OCI-LY3 (cell line): ENCODE measurements at regions not wholly inside any gene's neighbourhood (a gene's known extent, or its start where the extent isn't known, plus 50 kb on each side); places are given as distances from the start of the nearest gene placed in this dataset.
"Not testable (repeated sequence)": the region's sequence is repeated elsewhere in the genome, so short reads cannot be mapped to it uniquely, and the experiment has no call there.

Source experiments
- H2AFZ ChIP-seq: fragments of 200-600, 300-600 bp; shearing (Covaris generic); 2 replicates; pipeline ENCODE4 v1.6.0; 2014; ENCODE audit warnings: antibody characterized with exemption, low read depth, low read length
- H3K27ac ChIP-seq: fragments of 200-600, 300-600 bp; sonication (generic); 2 replicates; pipeline ENCODE4 v1.5.1; 2014; ENCODE audit warnings: mild to moderate bottlenecking, low read length, moderate library complexity, mixed read lengths
- H3K27me3 ChIP-seq: fragments of 200-600, 300-600 bp; sonication (generic); 2 replicates; pipeline ENCODE4 v1.6.1; 2014; ENCODE audit warnings: low read depth, low read length, mixed read lengths
- H3K36me3 ChIP-seq: fragments of 200-600, 300-600 bp; sonication (generic); replicated peaks from 2 replicates; pipeline ENCODE3; 2014; ENCODE audit warnings: low read depth, low read length, mixed read lengths
- H3K4me1 ChIP-seq: fragments of 300-600, 200-600 bp; sonication (generic); 2 replicates; pipeline ENCODE4 v1.6.1; 2014; ENCODE audit warnings: low read length, mixed read lengths
- H3K4me2 ChIP-seq: fragments of 200-600, 300-600 bp; sonication (generic); 2 replicates; pipeline ENCODE4 v1.6.1; 2014; ENCODE audit warnings: low read length, mixed read lengths
- H3K4me3 ChIP-seq: fragments of 300-600, 200-600 bp; sonication (generic); 2 replicates; pipeline ENCODE4 v1.5.1; 2014; ENCODE audit warnings: antibody characterized with exemption, mild to moderate bottlenecking, low read length, moderate library complexity
- H3K79me2 ChIP-seq: fragments of 300-600, 200-600 bp; shearing (Covaris generic); 2 replicates; pipeline ENCODE4 v1.6.1; 2014; ENCODE audit warnings: mild to moderate bottlenecking, low read length, mixed read lengths
- H3K9ac ChIP-seq: fragments of 300-600, 200-600 bp; shearing (Covaris generic); 2 replicates; pipeline ENCODE4 v1.6.0; 2014; ENCODE audit warnings: mild to moderate bottlenecking, low read length, moderate library complexity
- H3K9me3 ChIP-seq: fragments of 200-600, 300-600 bp; shearing (Covaris generic); 2 replicates; pipeline ENCODE4 v1.6.1; 2014; ENCODE audit warnings: low read length, mixed read lengths; ENCODE audit not compliant: insufficient read depth
- H4K20me1 ChIP-seq: fragments of 200-600, 300-600 bp; sonication (generic); 2 replicates; pipeline ENCODE4 v1.6.1; 2016; ENCODE audit warnings: low read length, mixed read lengths; ENCODE audit not compliant: insufficient read depth
- CTCF ChIP-seq: fragments of 200-600, 300-600 bp; sonication (generic); IDR thresholded peaks from 2 replicates; pipeline ENCODE4 v1.5.1; 2014; ENCODE audit warnings: antibody characterized with exemption, low read length, low read depth
- EZH2phosphoT487 ChIP-seq: fragments of 200-600 bp; shearing (Covaris generic); IDR thresholded peaks from 2 replicates; pipeline ENCODE4 v1.6.1; 2018; ENCODE audit warnings: antibody characterized with exemption, mixed run types, low read depth

DNA sequence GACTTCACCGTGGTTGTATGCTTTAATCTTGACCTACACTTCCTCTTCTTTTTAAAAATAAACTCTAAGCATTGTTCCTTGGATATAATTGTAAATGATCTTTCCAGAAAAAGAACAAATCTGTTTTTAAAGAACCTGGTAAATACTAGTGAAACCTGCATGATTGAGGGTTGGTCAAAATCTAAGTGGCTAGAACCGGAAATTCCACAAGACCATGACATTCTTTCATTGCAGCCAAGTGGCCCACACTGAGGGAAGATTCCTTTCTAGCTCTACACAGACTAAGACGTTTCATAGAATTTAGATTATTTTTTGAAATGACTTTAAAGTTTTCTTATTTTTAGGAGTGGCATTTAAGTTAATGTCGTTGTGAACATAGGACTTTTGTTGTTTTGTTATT, 356.7 kb downstream of the NYAP2 start:
- H3K27ac ChIP-seq = no peak overlapping the region
- H3K4me1 ChIP-seq = no peaks in the 10 kb centered on the region
- no peak overlapping the region for H3K4me2 ChIP-seq
- no peaks in the 10 kb centered on the region for H3K79me2 ChIP-seq
- H4K20me1 ChIP-seq = no peaks in the 10 kb centered on the region
- no peak overlapping the region for H3K9ac ChIP-seq
- H3K4me3 ChIP-seq = no peak overlapping the region
- no peak overlapping the region for H2AFZ ChIP-seq
- no peaks in the 10 kb centered on the region for H3K36me3 ChIP-seq
- TF ChIP-seq CTCF (no peak), EZH2phosphoT487 (no peak)
- no peaks in the 10 kb centered on the region for H3K9me3 ChIP-seq
- H3K27me3 ChIP-seq = no peaks in the 10 kb centered on the region

- no peaks in the 10 kb centered on the region for H3K4me1 ChIP-seq
- H3K4me2 ChIP-seq = no peak overlapping the region
- no peak overlapping the region for H2AFZ ChIP-seq
- no peak overlapping the region for H3K9ac ChIP-seq
- H3K4me3 ChIP-seq = no peak overlapping the region
- TF ChIP-seq CTCF (no peak), EZH2phosphoT487 (no peak)
- no peaks in the 10 kb centered on the region for H3K79me2 ChIP-seq
- no peak overlapping the region for H3K27ac ChIP-seq
- H3K36me3 ChIP-seq = no peaks in the 10 kb centered on the region
- no peaks in the 10 kb centered on the region for H4K20me1 ChIP-seq
- H3K27me3 ChIP-seq = no peaks in the 10 kb centered on the region
- H3K9me3 ChIP-seq = no peaks in the 10 kb centered on the region
Measured at GRCh38 chr2:225748609-225749008, 349.1 kb downstream of the NYAP2 start.

DNA sequence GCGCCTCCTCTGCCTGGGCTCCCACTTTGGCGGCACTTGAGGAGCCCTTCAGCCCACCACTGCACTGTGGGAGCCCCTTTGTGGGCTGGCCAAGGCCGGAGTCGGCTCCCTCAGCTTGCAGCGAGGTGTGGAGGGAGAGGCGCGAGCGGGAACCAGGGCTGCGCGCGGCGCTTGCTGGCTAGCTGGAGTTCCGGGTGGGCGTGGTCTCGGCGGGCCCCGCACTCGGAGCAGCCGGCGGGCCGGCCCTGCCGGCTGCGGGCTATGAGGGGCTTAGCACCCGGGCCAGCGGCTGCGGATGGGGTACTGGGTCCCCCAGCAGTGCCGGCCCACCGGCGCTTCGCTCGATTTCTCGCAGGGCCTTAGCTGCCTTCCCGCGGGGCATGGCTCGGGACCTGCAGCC, 344.5 kb downstream of the NYAP2 start:
- not testable (repeated sequence) for H3K4me1 ChIP-seq, H3K27ac ChIP-seq, H4K20me1 ChIP-seq, H3K9me3 ChIP-seq, H3K9ac ChIP-seq, H2AFZ ChIP-seq, H3K4me2 ChIP-seq, H3K27me3 ChIP-seq, H3K79me2 ChIP-seq, H3K4me3 ChIP-seq, H3K36me3 ChIP-seq

GRCh38 chr2:225742487-225742886, 343.0 kb downstream of the NYAP2 start:
- TF ChIP-seq CTCF (no peak), EZH2phosphoT487 (no peak)
- peaks cover 20% of the 10 kb centered on the region for H3K4me1 ChIP-seq
- no peak overlapping the region for H3K27ac ChIP-seq
- H3K27me3 ChIP-seq = no peaks in the 10 kb centered on the region
- no peaks in the 10 kb centered on the region for H3K36me3 ChIP-seq
- no peak overlapping the region for H3K9ac ChIP-seq
- H3K79me2 ChIP-seq = no peaks in the 10 kb centered on the region
- H3K4me2 ChIP-seq = no peak overlapping the region
- H2AFZ ChIP-seq = no peak overlapping the region
- no peaks in the 10 kb centered on the region for H4K20me1 ChIP-seq
- no peak overlapping the region for H3K4me3 ChIP-seq
- H3K9me3 ChIP-seq = no peaks in the 10 kb centered on the region

- no peak overlapping the region for H3K4me3 ChIP-seq
- TF ChIP-seq CTCF (no peak), EZH2phosphoT487 (no peak)
- H3K4me1 ChIP-seq = peaks cover 20% of the 10 kb centered on the region
- no peak overlapping the region for H3K27ac ChIP-seq
- H3K9me3 ChIP-seq = no peaks in the 10 kb centered on the region
- no peaks in the 10 kb centered on the region for H3K36me3 ChIP-seq
- H2AFZ ChIP-seq = no peak overlapping the region
- H4K20me1 ChIP-seq = no peaks in the 10 kb centered on the region
- H3K9ac ChIP-seq = no peak overlapping the region
- no peaks in the 10 kb centered on the region for H3K79me2 ChIP-seq
- no peak overlapping the region for H3K4me2 ChIP-seq
- H3K27me3 ChIP-seq = no peaks in the 10 kb centered on the region
Measured at GRCh38 chr2:225740086-225740485, 340.6 kb downstream of the NYAP2 start.
